ENCODE measurements at regions not wholly inside any gene's neighbourhood (a gene's known extent, or its start where the extent isn't known, plus 50 kb on each side); places are given as distances from the start of the nearest gene placed in this dataset.
A peak's percentile ranks its signal among the peaks of the same experiment; 100 is the strongest.

GRCh38 chr11:30719371-30719770, 133.2 kb upstream of the MPPED2 start:
- TF ChIP-seq POLR2A (IDR thresholded peaks at IDR 0.05) = no peak
- no peak for TF ChIP-seq CTCF (IDR thresholded peaks at IDR 0.05)
- 77 to 92% (median 85%) methylated on average over 4 of the region's 4 CpGs for WGBS, 4 donors
- Histone ChIP-seq H3K4me1 (replicated peaks in 1 of 2) (peaks cover 0 to 8% of the 10 kb centered on the region in 2 donors), H3K4me3 (no peak overlapping the region), H3K27ac (no peak overlapping the region), H3K36me3 (replicated peaks in 1 of 2) (no peaks in the 10 kb centered on the region), H3K9me3 (replicated peaks in 1 of 3) (no peaks in the 10 kb centered on the region), H3K27me3 (no peaks in the 10 kb centered on the region)
- no peak for DNase-seq
- intact Hi-C loops (cut with DNase I) = no loop called here

- whole genome bisulfite sequencing, 4 donors = 41 to 53% (median 48%) methylated on average over 7 of the region's 7 CpGs
- Histone ChIP-seq H3K9me3 (replicated peaks in 1 of 3) (no peaks in the 10 kb centered on the region), H3K4me1 (replicated peaks in 1 of 2) (peaks cover 0 to 8% of the 10 kb centered on the region in 2 donors), H3K27me3 (no peaks in the 10 kb centered on the region), H3K27ac (no peak overlapping the region), H3K4me3 (no peak overlapping the region), H3K36me3 (replicated peaks in 1 of 2) (no peaks in the 10 kb centered on the region)
- DNase-seq = peak in 2 of 7 donors; percentile 13 to 29
- TF ChIP-seq POLR2A (IDR thresholded peaks at IDR 0.05) = no peak
- no peak for TF ChIP-seq CTCF (IDR thresholded peaks at IDR 0.05)
- intact Hi-C loops (cut with DNase I) = no loop called here
Measured at GRCh38 chr11:30717641-30718040, 131.5 kb upstream of the MPPED2 start.

- no peaks in the 10 kb centered on the region for H3K9me3 ChIP-seq (replicated peaks in 1 of 3)
- H3K4me3 ChIP-seq = no peak overlapping the region
- TF ChIP-seq POLR2A (IDR thresholded peaks at IDR 0.05) (no peak), CTCF (IDR thresholded peaks at IDR 0.05) (no peak)
- no peaks in the 10 kb centered on the region for H3K27me3 ChIP-seq
- intact Hi-C loops (cut with DNase I) = no loop called here
- 34 to 48% (median 42%) methylated on average over 3 of the region's 3 CpGs for WGBS, 4 donors
- DNase-seq = no peak
- no peak overlapping the region for H3K27ac ChIP-seq
- H3K36me3 ChIP-seq (replicated peaks in 1 of 2) = no peaks in the 10 kb centered on the region
- peaks cover 0 to 8% of the 10 kb centered on the region in 2 donors for H3K4me1 ChIP-seq (replicated peaks in 1 of 2)
Measured at GRCh38 chr11:30717009-30717408, 130.9 kb upstream of the MPPED2 start.

- no peaks in the 10 kb centered on the region for H3K27me3 ChIP-seq
- no peak for DNase-seq
- 19 to 36% (median 26%) methylated on average over 2 of the region's 2 CpGs for WGBS, 4 donors
- no peaks in the 10 kb centered on the region for H3K9me3 ChIP-seq (replicated peaks in 1 of 3)
- intact Hi-C loops (cut with DNase I) = no loop called here
- H3K4me1 ChIP-seq (replicated peaks in 1 of 2) = peaks cover 0 to 8% of the 10 kb centered on the region in 2 donors
- H3K27ac ChIP-seq = no peak overlapping the region
- TF ChIP-seq POLR2A (IDR thresholded peaks at IDR 0.05) (no peak), CTCF (IDR thresholded peaks at IDR 0.05) (no peak)
- no peaks in the 10 kb centered on the region for H3K36me3 ChIP-seq (replicated peaks in 1 of 2)
- no peak overlapping the region for H3K4me3 ChIP-seq
Measured at GRCh38 chr11:30712749-30713148, 126.6 kb upstream of the MPPED2 start.
